ENCODE measurements at regions not wholly inside any gene's neighbourhood (a gene's known extent, or its start where the extent isn't known, plus 50 kb on each side); places are given as distances from the start of the nearest gene placed in this dataset.
"Not testable (repeated sequence)": the region's sequence is repeated elsewhere in the genome, so short reads cannot be mapped to it uniquely, and the experiment has no call there.

DNA sequence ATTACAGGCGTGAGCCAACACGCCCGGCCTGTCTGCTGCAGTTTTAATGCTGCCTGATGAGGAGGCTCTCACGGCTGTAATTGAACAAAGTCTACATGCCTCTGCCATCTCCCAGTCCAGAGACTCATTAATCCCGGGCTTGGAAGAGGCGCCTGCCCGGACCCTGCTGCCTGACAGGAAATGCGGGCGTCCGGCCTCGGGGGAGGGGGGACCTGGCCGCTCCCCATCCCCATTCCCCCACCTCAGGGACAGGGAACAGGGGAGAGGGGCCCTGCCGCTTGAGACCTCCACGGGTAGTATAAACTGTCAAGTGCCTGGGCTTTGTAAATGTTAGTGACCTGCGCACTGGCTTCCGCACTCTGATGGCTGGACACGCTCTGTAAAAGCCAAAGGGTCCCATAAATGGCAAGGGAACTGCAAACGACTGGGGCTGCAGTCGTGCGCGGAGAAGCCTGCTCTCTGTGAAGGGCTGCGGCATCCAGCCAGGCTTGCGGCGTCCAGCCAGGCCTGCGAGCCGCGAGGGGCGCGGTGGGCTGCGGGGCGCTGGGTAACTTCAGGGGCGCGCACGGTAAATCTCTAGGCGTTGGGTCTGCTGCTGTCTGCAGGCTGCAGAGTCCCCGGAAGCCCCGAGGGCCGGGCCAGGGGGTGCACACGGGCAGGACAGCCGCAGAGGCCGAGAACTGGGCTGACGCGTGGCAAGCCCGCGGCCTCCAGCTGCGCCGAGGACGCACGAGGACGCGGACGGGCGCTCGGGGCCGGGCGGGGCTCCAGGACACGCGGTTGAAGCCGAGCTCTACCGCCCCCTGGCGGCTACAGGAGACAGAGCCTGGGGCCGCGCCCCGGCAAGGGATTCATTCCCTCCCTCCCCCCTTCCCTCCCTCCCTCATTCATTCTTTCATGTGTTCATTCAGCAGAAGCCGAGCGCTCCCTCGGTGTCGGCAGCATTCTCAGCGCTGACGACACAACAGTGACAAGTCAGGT, 78.4 kb downstream of the KCNJ18 start:
- TF ChIP-seq POLR2A, POLR2AphosphoS5 (IDR thresholded peaks at IDR 0.05): not testable (repeated sequence)
- TF ChIP-seq, protein P1, sequence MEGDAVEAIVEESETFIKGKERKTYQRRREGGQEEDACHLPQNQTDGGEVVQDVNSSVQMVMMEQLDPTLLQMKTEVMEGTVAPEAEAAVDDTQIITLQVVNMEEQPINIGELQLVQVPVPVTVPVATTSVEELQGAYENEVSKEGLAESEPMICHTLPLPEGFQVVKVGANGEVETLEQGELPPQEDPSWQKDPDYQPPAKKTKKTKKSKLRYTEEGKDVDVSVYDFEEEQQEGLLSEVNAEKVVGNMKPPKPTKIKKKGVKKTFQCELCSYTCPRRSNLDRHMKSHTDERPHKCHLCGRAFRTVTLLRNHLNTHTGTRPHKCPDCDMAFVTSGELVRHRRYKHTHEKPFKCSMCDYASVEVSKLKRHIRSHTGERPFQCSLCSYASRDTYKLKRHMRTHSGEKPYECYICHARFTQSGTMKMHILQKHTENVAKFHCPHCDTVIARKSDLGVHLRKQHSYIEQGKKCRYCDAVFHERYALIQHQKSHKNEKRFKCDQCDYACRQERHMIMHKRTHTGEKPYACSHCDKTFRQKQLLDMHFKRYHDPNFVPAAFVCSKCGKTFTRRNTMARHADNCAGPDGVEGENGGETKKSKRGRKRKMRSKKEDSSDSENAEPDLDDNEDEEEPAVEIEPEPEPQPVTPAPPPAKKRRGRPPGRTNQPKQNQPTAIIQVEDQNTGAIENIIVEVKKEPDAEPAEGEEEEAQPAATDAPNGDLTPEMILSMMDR (IDR thresholded peaks at IDR 0.05), result not testable (repeated sequence)
